Erythroblast (primary cell): ENCODE measurements at regions not wholly inside any gene's neighbourhood (a gene's known extent, or its start where the extent isn't known, plus 50 kb on each side); places are given as distances from the start of the nearest gene placed in this dataset.

ENCODE experiments used
- GATA1 ChIP-seq: IDR thresholded peaks from 2 replicates; pipeline ENCODE4 v1.6.1; 2011; ENCODE audit warnings: low read depth, mild to moderate bottlenecking, control low read depth, low read length, moderate library complexity
- POLR2A ChIP-seq: IDR thresholded peaks from 2 replicates; pipeline ENCODE4 v1.6.1; 2011; ENCODE audit warnings: mild to moderate bottlenecking, low read length

DNA sequence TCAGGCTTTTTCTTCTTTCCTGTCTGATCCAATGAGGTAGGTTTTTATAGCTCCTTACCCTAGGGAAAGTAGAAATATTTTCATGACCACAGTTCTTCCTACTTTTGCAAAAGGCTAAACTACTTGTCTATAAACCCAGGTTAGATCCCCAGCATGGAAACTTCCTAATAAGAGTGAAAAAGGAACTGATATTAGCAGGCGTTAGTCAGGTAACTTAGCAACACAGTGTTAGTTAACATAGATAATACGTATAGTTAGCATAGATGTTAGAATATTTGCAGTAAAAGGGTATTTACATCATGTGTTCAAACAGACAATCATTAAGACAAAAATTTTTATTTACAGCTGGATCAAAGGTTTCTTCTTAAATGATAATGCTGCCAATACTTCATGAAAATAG, 162.9 kb upstream of the DAB2 start:
- TF ChIP-seq POLR2A (no peak), GATA1 (no peak)
